ENCODE measurements at regions not wholly inside any gene's neighbourhood (a gene's known extent, or its start where the extent isn't known, plus 50 kb on each side); places are given as distances from the start of the nearest gene placed in this dataset.

GRCh38 chr21:16421007-16421406 is 691.2 kb downstream of the USP25 start:
- H3K4me1 Mint-ChIP-seq (ENCODE audit: low read depth in 2 of 2), result no peaks in the 10 kb centered on the region
- H3K27ac Mint-ChIP-seq, result no peak overlapping the region
- peaks cover 7 to 9% of the 10 kb centered on the region in 2 donors for H3K9me3 Mint-ChIP-seq
- ATAC-seq (replicated peaks) (no peak), DNase-seq (no peak)
- H3K36me3 Mint-ChIP-seq (ENCODE audit: insufficient read depth), result no peaks in the 10 kb centered on the region
- H3K27me3 Mint-ChIP-seq, result no peaks in the 10 kb centered on the region
- no peak overlapping the region for H3K4me3 Mint-ChIP-seq

GRCh38 chr21:16421965-16422364 is 692.2 kb downstream of the USP25 start:
- Mint-ChIP-seq H3K4me1 (ENCODE audit: low read depth in 2 of 2) (no peaks in the 10 kb centered on the region), H3K4me3 (no peak overlapping the region), H3K27ac (no peak overlapping the region), H3K36me3 (ENCODE audit: insufficient read depth) (no peaks in the 10 kb centered on the region), H3K27me3 (no peaks in the 10 kb centered on the region), H3K9me3 (peaks cover 4 to 7% of the 10 kb centered on the region in 2 donors)
- DNase-seq, result no peak
- no peak for ATAC-seq (replicated peaks)

DNA sequence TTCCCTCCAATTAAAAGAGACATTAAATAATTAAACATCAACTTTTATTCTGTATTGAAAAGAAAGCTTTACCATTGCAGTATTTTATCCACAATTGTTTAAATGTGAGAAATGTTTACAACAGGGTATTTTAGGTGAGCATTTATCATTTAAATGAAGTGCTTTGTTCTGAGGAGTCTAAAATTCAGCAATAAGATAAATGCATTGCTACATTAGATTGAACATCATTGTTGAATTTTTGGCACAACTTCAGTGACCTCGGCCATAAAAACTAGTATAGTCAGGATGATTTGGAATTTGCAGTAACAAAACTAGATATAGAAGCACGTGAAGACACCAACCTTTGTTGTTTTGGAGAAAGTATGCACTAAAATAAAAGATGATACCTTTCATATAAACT is 692.9 kb downstream of the USP25 start:
- H3K27me3 Mint-ChIP-seq, result no peaks in the 10 kb centered on the region
- peaks cover 4 to 7% of the 10 kb centered on the region in 2 donors for H3K9me3 Mint-ChIP-seq
- H3K4me3 Mint-ChIP-seq, result no peak overlapping the region
- no peak overlapping the region for H3K27ac Mint-ChIP-seq
- H3K36me3 Mint-ChIP-seq (ENCODE audit: insufficient read depth), result no peaks in the 10 kb centered on the region
- ATAC-seq (replicated peaks) (no peak), DNase-seq (no peak)
- H3K4me1 Mint-ChIP-seq (ENCODE audit: low read depth in 2 of 2), result no peaks in the 10 kb centered on the region

- DNase-seq, result no peak
- H3K27ac Mint-ChIP-seq, result no peak overlapping the region
- no peaks in the 10 kb centered on the region for H3K36me3 Mint-ChIP-seq (ENCODE audit: insufficient read depth)
- H3K4me3 Mint-ChIP-seq, result no peak overlapping the region
- peaks cover 0 to 4% of the 10 kb centered on the region in 2 donors for H3K9me3 Mint-ChIP-seq
- no peaks in the 10 kb centered on the region for H3K4me1 Mint-ChIP-seq (ENCODE audit: low read depth in 2 of 2)
- no peak for ATAC-seq (replicated peaks)
- no peaks in the 10 kb centered on the region for H3K27me3 Mint-ChIP-seq
These were observed 694.1 kb downstream of the USP25 start for GRCh38 chr21:16423921-16424320.

DNA sequence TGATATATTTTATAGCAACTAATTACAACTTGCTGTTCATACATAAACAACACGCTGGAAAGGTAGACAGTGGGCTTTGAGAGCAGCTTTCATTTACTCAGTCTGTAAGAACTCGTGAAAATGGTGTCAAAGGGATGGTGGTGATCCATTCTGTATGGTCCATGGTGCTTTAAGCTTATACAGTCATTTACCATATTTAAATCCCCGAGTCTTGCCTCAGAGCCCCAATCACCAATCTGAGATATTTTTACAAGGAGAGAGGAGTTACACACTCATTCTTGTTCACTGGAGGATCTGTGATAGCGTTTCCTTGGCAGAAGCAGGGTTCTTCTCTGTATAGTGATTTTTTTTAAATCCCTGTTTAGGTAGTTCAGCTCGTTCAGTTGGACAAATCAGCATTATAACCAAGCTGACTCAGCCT is 694.6 kb downstream of the USP25 start:
- ATAC-seq (replicated peaks) (no peak), DNase-seq (no peak)
- Mint-ChIP-seq H3K27me3 (no peaks in the 10 kb centered on the region), H3K4me3 (no peak overlapping the region), H3K36me3 (ENCODE audit: insufficient read depth) (no peaks in the 10 kb centered on the region), H3K4me1 (ENCODE audit: low read depth in 2 of 2) (no peaks in the 10 kb centered on the region), H3K9me3 (peaks cover 0 to 4% of the 10 kb centered on the region in 2 donors), H3K27ac (no peak overlapping the region)

DNA sequence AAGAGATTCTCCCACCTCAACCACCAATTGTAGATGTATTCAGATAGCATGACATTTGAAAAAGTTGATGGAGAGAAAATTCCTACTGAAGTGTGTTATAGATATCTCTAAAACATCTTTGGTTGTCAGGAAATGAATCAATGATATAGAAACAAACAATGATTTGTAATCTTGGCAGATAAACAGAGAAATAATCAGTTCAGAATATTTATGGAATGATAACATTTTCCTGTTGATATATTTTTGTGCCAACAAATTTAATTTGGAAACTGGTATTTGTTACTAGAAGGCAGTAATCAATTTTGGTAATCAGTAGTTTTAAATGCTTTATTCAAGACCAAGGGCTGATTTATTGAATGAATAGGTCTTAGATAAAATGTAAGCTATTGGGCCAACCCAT is 695.6 kb downstream of the USP25 start:
- Mint-ChIP-seq H3K27ac (no peak overlapping the region), H3K4me1 (ENCODE audit: low read depth in 2 of 2) (no peaks in the 10 kb centered on the region), H3K9me3 (peaks cover 0 to 4% of the 10 kb centered on the region in 2 donors), H3K36me3 (ENCODE audit: insufficient read depth) (no peaks in the 10 kb centered on the region), H3K4me3 (no peak overlapping the region), H3K27me3 (no peaks in the 10 kb centered on the region)
- ATAC-seq (replicated peaks) (no peak), DNase-seq (no peak)

GRCh38 chr21:16426936-16427335 is 697.2 kb downstream of the USP25 start:
- no peak for DNase-seq
- no peaks in the 10 kb centered on the region for H3K36me3 Mint-ChIP-seq (ENCODE audit: insufficient read depth)
- ATAC-seq (replicated peaks), result no peak
- no peaks in the 10 kb centered on the region for H3K4me1 Mint-ChIP-seq (ENCODE audit: low read depth in 2 of 2)
- no peaks in the 10 kb centered on the region for H3K27me3 Mint-ChIP-seq
- no peak overlapping the region for H3K4me3 Mint-ChIP-seq
- H3K9me3 Mint-ChIP-seq, result peaks cover 0 to 5% of the 10 kb centered on the region in 2 donors
- H3K27ac Mint-ChIP-seq, result no peak overlapping the region

GRCh38 chr21:16427587-16428087 is 697.9 kb downstream of the USP25 start:
- H3K4me1 Mint-ChIP-seq (ENCODE audit: low read depth in 2 of 2), result no peaks in the 10 kb centered on the region
- ATAC-seq (replicated peaks) (no peak), DNase-seq (no peak)
- H3K27me3 Mint-ChIP-seq, result no peaks in the 10 kb centered on the region
- no peaks in the 10 kb centered on the region for H3K36me3 Mint-ChIP-seq (ENCODE audit: insufficient read depth)
- no peak overlapping the region for H3K27ac Mint-ChIP-seq
- peaks cover 0 to 5% of the 10 kb centered on the region in 2 donors for H3K9me3 Mint-ChIP-seq
- H3K4me3 Mint-ChIP-seq, result no peak overlapping the region

GRCh38 chr21:16437586-16437985 is 707.8 kb downstream of the USP25 start:
- Mint-ChIP-seq H3K27me3 (no peaks in the 10 kb centered on the region), H3K4me3 (no peak overlapping the region), H3K36me3 (ENCODE audit: insufficient read depth) (no peaks in the 10 kb centered on the region), H3K9me3 (peaks cover 2 to 6% of the 10 kb centered on the region in 2 donors), H3K27ac (no peak overlapping the region), H3K4me1 (ENCODE audit: low read depth in 2 of 2) (no peaks in the 10 kb centered on the region)
- DNase-seq (no peak), ATAC-seq (replicated peaks) (no peak)

GRCh38 chr21:16438761-16439160 is 709.0 kb downstream of the USP25 start:
- Mint-ChIP-seq H3K27ac (no peak overlapping the region), H3K4me1 (ENCODE audit: low read depth in 2 of 2) (no peaks in the 10 kb centered on the region), H3K27me3 (no peaks in the 10 kb centered on the region), H3K36me3 (ENCODE audit: insufficient read depth) (no peaks in the 10 kb centered on the region), H3K9me3 (peaks cover 2 to 6% of the 10 kb centered on the region in 2 donors), H3K4me3 (no peak overlapping the region)
- ATAC-seq (replicated peaks) (no peak), DNase-seq (no peak)

DNA sequence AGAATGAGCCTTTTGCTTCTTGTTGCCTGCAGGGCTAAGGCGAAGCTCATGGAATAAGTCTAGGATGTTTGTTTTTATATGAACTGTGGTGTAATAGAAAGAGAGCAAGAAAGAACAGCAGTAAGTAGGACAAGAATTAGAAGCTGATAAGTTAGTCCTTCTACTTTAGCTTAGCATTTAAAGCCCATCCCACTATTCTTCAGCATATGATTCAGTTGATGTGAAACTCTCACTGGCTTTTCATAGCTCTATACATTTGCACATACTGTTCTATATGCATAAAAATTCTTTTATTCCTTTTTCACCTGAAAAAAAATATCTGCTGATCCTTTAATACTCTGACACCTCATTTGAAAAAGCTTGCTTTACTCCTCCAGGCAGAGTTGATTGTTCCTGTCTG is 712.0 kb downstream of the USP25 start:
- ATAC-seq (replicated peaks), result no peak
- H3K27me3 Mint-ChIP-seq, result no peaks in the 10 kb centered on the region
- no peak for DNase-seq
- H3K27ac Mint-ChIP-seq, result no peak overlapping the region
- H3K4me3 Mint-ChIP-seq, result no peak overlapping the region
- peaks cover 5% of the 10 kb centered on the region in 2 donors for H3K9me3 Mint-ChIP-seq
- no peaks in the 10 kb centered on the region for H3K4me1 Mint-ChIP-seq (ENCODE audit: low read depth in 2 of 2)
- no peaks in the 10 kb centered on the region for H3K36me3 Mint-ChIP-seq (ENCODE audit: insufficient read depth)

DNA sequence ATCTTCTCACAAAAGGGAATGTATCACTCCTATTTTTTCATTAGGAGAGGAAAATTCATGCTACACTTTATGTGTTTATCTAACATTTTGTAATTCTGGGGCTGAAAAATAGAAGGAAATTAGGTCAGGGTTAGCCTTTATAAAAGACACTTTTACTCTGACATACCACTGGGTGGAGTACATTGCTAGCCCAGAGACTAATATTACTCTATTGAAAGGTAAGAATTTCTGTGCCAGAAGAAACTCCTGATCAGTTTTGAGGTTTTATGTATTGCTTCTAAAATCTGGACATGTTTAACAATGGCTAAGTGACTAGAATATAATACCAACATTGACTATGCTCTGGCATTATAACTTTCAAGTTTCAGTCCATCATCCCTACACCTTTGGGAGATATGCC is 724.6 kb downstream of the USP25 start:
- H3K9me3 Mint-ChIP-seq, result peaks cover 4 to 8% of the 10 kb centered on the region in 2 donors
- DNase-seq, result no peak
- no peaks in the 10 kb centered on the region for H3K36me3 Mint-ChIP-seq (ENCODE audit: insufficient read depth)
- H3K4me1 Mint-ChIP-seq (ENCODE audit: low read depth in 2 of 2), result no peaks in the 10 kb centered on the region
- no peak overlapping the region for H3K4me3 Mint-ChIP-seq
- H3K27me3 Mint-ChIP-seq, result no peaks in the 10 kb centered on the region
- H3K27ac Mint-ChIP-seq, result no peak overlapping the region
- no peak for ATAC-seq (replicated peaks)

GRCh38 chr21:16455526-16455925 is 725.7 kb downstream of the USP25 start:
- DNase-seq (no peak), ATAC-seq (replicated peaks) (no peak)
- Mint-ChIP-seq H3K36me3 (ENCODE audit: insufficient read depth) (no peaks in the 10 kb centered on the region), H3K9me3 (peaks cover 8% of the 10 kb centered on the region in 2 donors), H3K27ac (no peak overlapping the region), H3K27me3 (no peaks in the 10 kb centered on the region), H3K4me1 (ENCODE audit: low read depth in 2 of 2) (no peaks in the 10 kb centered on the region), H3K4me3 (no peak overlapping the region)

DNA sequence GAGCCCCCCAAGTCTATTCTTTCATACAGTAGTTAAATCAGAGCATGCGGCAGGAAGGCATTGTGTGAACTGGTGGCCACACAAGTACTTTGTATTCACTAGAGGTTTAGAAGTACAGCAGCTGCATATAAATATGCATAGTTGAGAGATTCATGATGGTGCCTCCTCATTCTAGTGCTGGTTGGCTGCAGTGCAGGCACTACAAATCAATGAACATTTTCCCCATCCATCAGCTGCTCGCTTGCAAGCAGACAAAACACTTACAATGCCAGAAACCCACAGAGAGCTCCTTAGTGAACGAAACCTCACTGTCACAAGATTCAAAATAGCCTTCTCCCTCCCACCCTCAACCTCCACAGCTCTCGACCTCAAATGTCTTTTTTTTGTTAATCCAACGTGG is 726.2 kb downstream of the USP25 start:
- ATAC-seq (replicated peaks), result no peak

GRCh38 chr21:16457498-16457897 is 727.7 kb downstream of the USP25 start:
- Mint-ChIP-seq H3K27ac (no peak overlapping the region), H3K4me1 (ENCODE audit: low read depth in 2 of 2) (no peaks in the 10 kb centered on the region), H3K27me3 (no peaks in the 10 kb centered on the region), H3K4me3 (no peak overlapping the region), H3K9me3 (peaks cover 11 to 14% of the 10 kb centered on the region in 2 donors), H3K36me3 (ENCODE audit: insufficient read depth) (no peaks in the 10 kb centered on the region)
- DNase-seq (no peak), ATAC-seq (replicated peaks) (no peak)

More for the DNA sequence above, 726.2 kb downstream of the USP25 start:
- Mint-ChIP-seq H3K36me3 (ENCODE audit: insufficient read depth) (no peaks in the 10 kb centered on the region), H3K27ac (no peak overlapping the region), H3K4me3 (no peak overlapping the region), H3K9me3 (peaks cover 8 to 10% of the 10 kb centered on the region in 2 donors), H3K4me1 (ENCODE audit: low read depth in 2 of 2) (no peaks in the 10 kb centered on the region), H3K27me3 (no peaks in the 10 kb centered on the region)
- no peak for DNase-seq

Measured in effector memory CD8-positive, alpha-beta T cell (primary cell).